Natural killer cell (primary cell): ENCODE measurements at regions not wholly inside any gene's neighbourhood (a gene's known extent, or its start where the extent isn't known, plus 50 kb on each side); places are given as distances from the start of the nearest gene placed in this dataset.

Source experiments
- ATAC-seq, 3 donors: fragments of 150-1000 bp in 2 of 3; fragments of 200-7000 bp in 1 of 3; cut with Tn5 transposase; 1 replicate in 1 of 3; 2 replicates in 2 of 3; pipeline ENCODE4 v1.10.0; 2021; ENCODE audit warnings: mild to moderate bottlenecking in 2 of 3, moderate library complexity in 2 of 3
- DNase-seq, 2 donors: peaks; one replicate each; pipeline versions ENCODE4 v3.0.0 to v3.0.0-alpha.2; 2013 to 2021; ENCODE audit warnings: mixed read lengths in 1 of 2
- H3K27ac ChIP-seq: one replicate; pipeline ENCODE4 v1.5.1; 2013; ENCODE audit warnings: mild to moderate bottlenecking, low read length
- H3K27me3 ChIP-seq: one replicate; pipeline ENCODE4 v1.6.1; 2013; ENCODE audit warnings: low read length; ENCODE audit not compliant: control insufficient read depth, insufficient read depth
- H3K36me3 ChIP-seq: one replicate; pipeline ENCODE4 v1.6.1; 2013; ENCODE audit warnings: low read length; ENCODE audit not compliant: control insufficient read depth, insufficient read depth
- H3K4me1 ChIP-seq: one replicate; pipeline ENCODE4 v1.6.1; 2013; ENCODE audit warnings: low read length; ENCODE audit not compliant: control insufficient read depth, insufficient read depth
- H3K4me3 ChIP-seq: one replicate; pipeline ENCODE4 v1.5.1; 2013; ENCODE audit warnings: low read length
- H3K9me3 ChIP-seq: one replicate; pipeline ENCODE4 v1.6.1; 2013; ENCODE audit warnings: low read length; ENCODE audit not compliant: control insufficient read depth, insufficient read depth
- H3K27ac Mint-ChIP-seq, 2 donors: one replicate each; pipeline ENCODE4 v1.8.0; 2022; ENCODE audit warnings: mild to moderate bottlenecking in 2 of 2, mixed read lengths in 2 of 2, moderate library complexity in 1 of 2
- H3K27me3 Mint-ChIP-seq, 2 donors: one replicate each; pipeline ENCODE4 v1.8.0; 2022; ENCODE audit warnings: low read depth in 2 of 2, mixed read lengths in 2 of 2
- H3K36me3 Mint-ChIP-seq: one replicate; pipeline ENCODE4 v1.8.0; 2022; ENCODE audit warnings: mixed read lengths
- H3K4me1 Mint-ChIP-seq, 2 donors: one replicate each; pipeline ENCODE4 v1.8.0; 2022; ENCODE audit warnings: mixed read lengths in 2 of 2
- H3K4me3 Mint-ChIP-seq: one replicate; pipeline ENCODE4 v1.8.0; 2022; ENCODE audit warnings: mild to moderate bottlenecking, moderate library complexity, mixed read lengths
- H3K9me3 Mint-ChIP-seq, 2 donors: one replicate each; pipeline ENCODE4 v1.8.0; 2022; ENCODE audit warnings: mixed read lengths in 2 of 2
- WGBS: methylation state at CpG from one replicate; pipeline ENCODE4 v1.1.7; 2013; ENCODE audit warnings: missing lambda C conversion rate; ENCODE audit not compliant: insufficient coverage; 5-methylcytosine and 5-hydroxymethylcytosine counted together
- intact Hi-C: fragments of 100-400 bp; cut with micrococcal nuclease; formaldehyde crosslinking; loops from one replicate; pipeline ENCODE4 v1.14.2; 2022
- TF ChIP-seq, protein P1 (sequence below): fragments of 200-600 bp; IDR thresholded peaks from one replicate; pipeline ENCODE4 v1.8.0; 2022; ENCODE audit warnings: antibody characterized with exemption

DNA sequence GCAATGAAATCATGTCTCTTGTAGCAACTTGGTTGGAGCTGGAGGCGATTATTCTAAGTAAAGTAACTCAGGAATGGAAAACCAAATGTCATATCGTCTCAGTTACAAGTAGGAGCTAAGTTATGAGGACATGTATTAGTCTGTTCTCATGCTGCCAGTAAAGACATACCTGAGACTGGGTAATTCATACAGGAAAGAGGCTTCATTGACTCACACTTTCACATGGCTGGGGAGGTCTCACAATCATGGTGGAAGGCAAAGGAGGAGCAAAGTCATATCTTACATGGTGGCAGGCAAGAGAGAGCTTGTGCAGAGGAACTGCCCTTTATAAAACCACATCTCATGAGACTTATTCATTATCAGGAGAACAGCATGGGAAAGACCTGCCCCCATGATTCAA is 370.1 kb upstream of the PRKCQ start:
- H3K9me3 ChIP-seq, result no peaks in the 10 kb centered on the region
- 100% methylated on average over 2 of the region's 2 CpGs for WGBS
- Mint-ChIP-seq H3K4me1 (peaks cover 24 to 27% of the 10 kb centered on the region in 2 donors), H3K27ac (no peak overlapping the region), H3K27me3 (no peaks in the 10 kb centered on the region), H3K9me3 (no peaks in the 10 kb centered on the region), H3K36me3 (no peaks in the 10 kb centered on the region), H3K4me3 (no peak overlapping the region)
- ATAC-seq, result no peak
- H3K27ac ChIP-seq, result no peak overlapping the region
- H3K4me3 ChIP-seq, result no peak overlapping the region
- no peak for DNase-seq
- no peaks in the 10 kb centered on the region for H3K36me3 ChIP-seq
- intact Hi-C loops, result no loop called here
- H3K4me1 ChIP-seq, result peaks cover 6% of the 10 kb centered on the region
- TF ChIP-seq, protein P1, sequence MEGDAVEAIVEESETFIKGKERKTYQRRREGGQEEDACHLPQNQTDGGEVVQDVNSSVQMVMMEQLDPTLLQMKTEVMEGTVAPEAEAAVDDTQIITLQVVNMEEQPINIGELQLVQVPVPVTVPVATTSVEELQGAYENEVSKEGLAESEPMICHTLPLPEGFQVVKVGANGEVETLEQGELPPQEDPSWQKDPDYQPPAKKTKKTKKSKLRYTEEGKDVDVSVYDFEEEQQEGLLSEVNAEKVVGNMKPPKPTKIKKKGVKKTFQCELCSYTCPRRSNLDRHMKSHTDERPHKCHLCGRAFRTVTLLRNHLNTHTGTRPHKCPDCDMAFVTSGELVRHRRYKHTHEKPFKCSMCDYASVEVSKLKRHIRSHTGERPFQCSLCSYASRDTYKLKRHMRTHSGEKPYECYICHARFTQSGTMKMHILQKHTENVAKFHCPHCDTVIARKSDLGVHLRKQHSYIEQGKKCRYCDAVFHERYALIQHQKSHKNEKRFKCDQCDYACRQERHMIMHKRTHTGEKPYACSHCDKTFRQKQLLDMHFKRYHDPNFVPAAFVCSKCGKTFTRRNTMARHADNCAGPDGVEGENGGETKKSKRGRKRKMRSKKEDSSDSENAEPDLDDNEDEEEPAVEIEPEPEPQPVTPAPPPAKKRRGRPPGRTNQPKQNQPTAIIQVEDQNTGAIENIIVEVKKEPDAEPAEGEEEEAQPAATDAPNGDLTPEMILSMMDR, result no peak
- no peaks in the 10 kb centered on the region for H3K27me3 ChIP-seq

DNA sequence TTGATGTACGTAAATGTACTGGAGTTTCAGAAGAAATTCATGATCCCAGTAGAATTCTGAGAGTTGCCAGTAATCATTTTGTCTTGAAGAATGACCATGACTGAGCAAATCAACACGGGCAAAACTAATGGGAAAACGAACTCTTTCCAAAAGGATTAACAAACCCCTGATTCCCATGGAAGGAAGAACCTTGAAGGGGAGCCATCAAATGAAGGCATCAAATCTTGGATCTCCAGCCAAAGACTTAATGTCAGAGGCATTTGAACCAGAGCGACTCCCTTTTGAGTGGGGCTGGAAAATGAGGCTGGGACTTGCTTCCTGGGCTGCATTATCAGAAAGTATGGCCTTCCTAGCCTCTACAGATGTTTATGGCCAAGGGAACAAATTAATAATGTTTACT is 364.4 kb upstream of the PRKCQ start:
- H3K9me3 Mint-ChIP-seq, result no peaks in the 10 kb centered on the region
- H3K36me3 Mint-ChIP-seq, result no peaks in the 10 kb centered on the region
- H3K27ac Mint-ChIP-seq, result no peak overlapping the region
- no peak overlapping the region for H3K4me3 ChIP-seq
- no peaks in the 10 kb centered on the region for H3K4me1 ChIP-seq
- peaks cover 9 to 11% of the 10 kb centered on the region in 2 donors for H3K4me1 Mint-ChIP-seq
- intact Hi-C loops, result no loop called here
- WGBS, result 90% methylated on average over 4 of the region's 4 CpGs
- TF ChIP-seq, protein P1, result no peak
- ATAC-seq (no peak), DNase-seq (no peak)
- no peaks in the 10 kb centered on the region for H3K9me3 ChIP-seq
- no peak overlapping the region for H3K27ac ChIP-seq
- no peaks in the 10 kb centered on the region for H3K27me3 ChIP-seq
- H3K4me3 Mint-ChIP-seq, result no peak overlapping the region
- H3K36me3 ChIP-seq, result no peaks in the 10 kb centered on the region
- H3K27me3 Mint-ChIP-seq, result no peaks in the 10 kb centered on the region

DNA sequence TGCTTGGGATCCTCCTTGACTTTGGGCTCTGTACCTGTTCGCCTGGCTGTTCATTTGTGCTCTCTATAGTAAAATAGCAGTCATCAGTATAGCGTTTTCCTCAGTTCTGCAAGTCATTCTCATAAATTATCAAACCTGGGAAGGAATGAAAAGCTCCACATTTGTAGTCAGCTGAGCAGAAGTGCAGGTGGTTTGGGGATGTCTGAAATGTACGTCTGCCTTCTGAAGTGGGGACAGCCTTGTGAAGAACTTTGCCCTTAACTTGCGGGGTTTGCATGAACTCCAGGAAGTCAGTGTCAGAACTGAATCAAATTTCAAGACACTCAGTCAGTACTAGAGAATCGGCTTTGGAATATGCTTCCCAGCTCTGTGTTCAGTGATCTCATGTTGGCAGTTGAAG is 358.3 kb upstream of the PRKCQ start:
- H3K27me3 Mint-ChIP-seq, result no peaks in the 10 kb centered on the region
- H3K36me3 Mint-ChIP-seq, result no peaks in the 10 kb centered on the region
- H3K4me3 ChIP-seq, result no peak overlapping the region
- ATAC-seq (no peak), DNase-seq (no peak)
- H3K9me3 Mint-ChIP-seq, result no peaks in the 10 kb centered on the region
- no peaks in the 10 kb centered on the region for H3K36me3 ChIP-seq
- no peaks in the 10 kb centered on the region for H3K4me1 ChIP-seq
- intact Hi-C loops, result no loop called here
- no peak overlapping the region for H3K27ac ChIP-seq
- H3K4me3 Mint-ChIP-seq, result no peak overlapping the region
- TF ChIP-seq, protein P1, result no peak
- 51% methylated on average over 4 of the region's 5 CpGs for WGBS
- peaks cover 2% of the 10 kb centered on the region for H3K9me3 ChIP-seq
- no peaks in the 10 kb centered on the region for H3K27me3 ChIP-seq
- peaks cover 0 to 24% of the 10 kb centered on the region in 2 donors for H3K4me1 Mint-ChIP-seq
- H3K27ac Mint-ChIP-seq, result no peak overlapping the region

DNA sequence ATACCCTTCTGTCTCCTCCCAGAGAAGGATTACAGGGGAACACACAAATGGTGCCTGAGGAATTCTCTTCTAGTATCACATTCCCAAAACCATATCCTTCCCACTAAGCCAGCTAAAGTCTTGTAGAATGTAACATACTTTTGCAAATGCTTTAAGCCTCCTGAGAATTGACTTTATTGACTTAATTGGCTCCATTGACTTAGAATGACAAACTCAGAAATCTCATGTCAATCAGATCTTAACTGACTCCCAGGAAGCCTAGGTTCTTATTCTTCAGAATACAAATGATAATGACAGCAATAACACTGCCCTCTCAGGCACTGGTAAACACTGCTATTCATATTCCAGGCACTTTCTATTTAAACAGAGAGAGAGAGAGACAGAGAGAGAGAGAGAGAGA is 356.9 kb upstream of the PRKCQ start:
- H3K27ac ChIP-seq, result no peak overlapping the region
- peaks cover 2% of the 10 kb centered on the region for H3K9me3 ChIP-seq
- ATAC-seq (no peak), DNase-seq (no peak)
- TF ChIP-seq, protein P1, result no peak
- no peaks in the 10 kb centered on the region for H3K36me3 ChIP-seq
- Mint-ChIP-seq H3K4me1 (peaks cover 0 to 24% of the 10 kb centered on the region in 2 donors), H3K27ac (no peak overlapping the region), H3K36me3 (no peaks in the 10 kb centered on the region), H3K9me3 (no peaks in the 10 kb centered on the region), H3K27me3 (no peaks in the 10 kb centered on the region), H3K4me3 (no peak overlapping the region)
- intact Hi-C loops, result no loop called here
- H3K4me3 ChIP-seq, result no peak overlapping the region
- H3K27me3 ChIP-seq, result no peaks in the 10 kb centered on the region
- H3K4me1 ChIP-seq, result no peaks in the 10 kb centered on the region
